Activated CD4-positive, CD25-positive, alpha-beta regulatory T cell treated with anti-CD3 and anti-CD28 coated beads, Interleukin-2, amount 50 U/mL, for 24 hours (primary cell): ENCODE measurements at regions not wholly inside any gene's neighbourhood (a gene's known extent, or its start where the extent isn't known, plus 50 kb on each side); places are given as distances from the start of the nearest gene placed in this dataset.

ENCODE experiments used
- ATAC-seq, 2 donors: fragments of 150-1000 bp; cut with Tn5 transposase; one replicate each; pipeline ENCODE4 v1.10.0; 2021; ENCODE audit warnings: mild to moderate bottlenecking in 1 of 2, moderate library complexity in 1 of 2

- no peak for ATAC-seq
These were observed 99.5 kb downstream of the FAM76B start for GRCh38 chr11:95690100-95690499.

- peak; percentile 53 to 54 for ATAC-seq
These were observed 100.9 kb downstream of the FAM76B start for GRCh38 chr11:95688501-95689222.

- peak; percentile 21 to 29 for ATAC-seq
These were observed 101.6 kb downstream of the FAM76B start for GRCh38 chr11:95688015-95688414.

GRCh38 chr11:95686265-95686664 lies 103.3 kb downstream of the FAM76B start:
- no peak for ATAC-seq

- no peak for ATAC-seq
These were observed 104.9 kb downstream of the FAM76B start for GRCh38 chr11:95684701-95685100.

DNA sequence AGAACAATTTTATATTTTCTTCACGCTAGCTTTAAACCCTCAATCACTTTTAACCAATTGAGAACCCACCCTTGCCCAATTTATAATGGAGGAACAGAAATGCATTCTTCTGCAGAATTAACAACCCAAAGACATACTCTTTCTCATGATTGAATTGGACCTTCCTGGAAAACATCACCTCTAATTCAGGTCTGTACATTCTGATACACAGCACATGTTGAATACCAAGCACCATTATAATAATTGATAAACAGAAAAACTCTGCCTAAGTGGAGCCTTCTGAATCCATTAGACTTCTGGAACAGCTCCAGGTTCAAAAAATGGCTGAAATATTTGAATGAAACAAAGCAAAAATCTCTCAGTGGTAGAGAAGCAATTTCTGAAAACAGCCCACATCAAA lies 105.4 kb downstream of the FAM76B start:
- ATAC-seq: no peak

DNA sequence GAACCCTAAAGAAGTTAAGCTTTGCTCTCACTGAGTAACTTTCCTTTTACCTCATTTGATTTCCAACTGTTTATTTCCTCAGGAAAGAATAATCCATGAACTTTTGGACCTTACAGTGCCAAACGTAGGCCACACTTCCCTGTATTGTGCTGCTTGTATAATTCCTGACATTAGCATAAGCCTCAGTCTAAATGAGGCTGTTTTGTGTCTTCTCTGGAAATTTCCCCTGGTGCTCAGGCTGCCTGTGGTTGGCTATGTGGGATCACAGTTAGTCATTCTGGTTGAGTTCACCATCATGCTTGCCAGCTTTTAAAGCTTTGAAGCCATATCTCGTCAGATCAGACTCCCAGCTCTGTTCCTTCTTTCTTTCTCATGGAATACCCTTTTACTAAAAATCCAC lies 107.0 kb downstream of the FAM76B start:
- ATAC-seq: peak; percentile 74

DNA sequence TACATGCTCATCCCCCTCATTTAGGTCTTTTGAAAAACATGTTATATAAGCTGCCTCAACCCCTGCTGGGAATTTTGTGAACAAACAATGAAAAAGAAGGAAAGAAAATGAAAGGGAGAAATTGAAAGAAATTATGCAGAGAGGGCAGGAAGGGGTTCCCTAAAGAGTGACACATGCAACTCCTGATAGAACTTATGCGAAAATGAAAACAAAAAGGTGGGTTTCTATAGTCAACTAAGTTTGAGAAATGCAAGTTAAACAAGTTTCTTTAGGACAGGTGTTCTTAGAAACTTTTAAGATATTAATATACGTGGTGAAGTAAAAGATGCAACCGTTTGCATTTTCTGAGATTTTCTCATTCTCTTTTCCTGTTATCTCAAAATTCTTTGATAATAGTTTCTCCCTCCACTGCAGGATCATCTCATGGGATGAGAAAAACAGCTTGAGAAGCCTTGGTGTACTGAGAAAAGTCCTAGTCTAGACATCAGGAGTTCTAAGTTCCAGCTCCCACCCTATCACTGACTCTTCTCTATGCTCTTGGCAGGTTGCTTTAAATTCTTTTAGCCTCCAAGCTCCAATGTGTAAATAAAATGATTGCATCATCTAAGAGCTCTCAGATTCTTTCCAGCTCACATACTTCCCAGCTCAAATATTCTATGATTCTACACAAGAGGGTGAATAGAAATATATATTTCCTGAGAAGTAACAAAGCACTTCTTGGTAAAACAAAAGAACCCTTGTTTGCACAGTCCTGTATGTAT lies 109.2 kb downstream of the FAM76B start:
- peak; percentile 36 to 47 for ATAC-seq

- no peak for ATAC-seq
These were observed 110.6 kb downstream of the FAM76B start for GRCh38 chr11:95678988-95679387.

GRCh38 chr11:95676308-95676707 lies 113.3 kb downstream of the FAM76B start:
- ATAC-seq: peak in 1 of 2 donors; percentile 44

DNA sequence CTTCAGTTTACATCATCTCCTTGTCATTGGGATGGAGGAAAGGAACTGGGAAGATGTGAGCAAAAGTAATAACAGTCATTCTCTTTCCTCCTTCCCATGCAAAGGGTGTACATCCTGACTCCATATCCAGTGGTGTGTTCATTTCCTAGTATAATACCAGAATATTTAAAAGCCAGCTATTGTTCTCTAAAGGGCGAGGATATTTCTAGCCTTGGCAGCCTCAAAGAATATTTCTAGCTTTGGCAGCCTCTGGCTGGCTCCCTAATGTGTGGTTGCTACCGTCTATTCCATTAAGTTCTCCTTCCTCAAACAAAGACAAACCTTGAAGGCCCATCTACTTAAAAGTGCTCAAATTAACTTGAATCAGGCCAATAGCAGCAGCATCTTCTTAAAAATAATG lies 114.0 kb downstream of the FAM76B start:
- no peak for ATAC-seq

- peak; percentile 91 to 95 for ATAC-seq
These were observed 114.8 kb downstream of the FAM76B start for GRCh38 chr11:95674657-95675358.

DNA sequence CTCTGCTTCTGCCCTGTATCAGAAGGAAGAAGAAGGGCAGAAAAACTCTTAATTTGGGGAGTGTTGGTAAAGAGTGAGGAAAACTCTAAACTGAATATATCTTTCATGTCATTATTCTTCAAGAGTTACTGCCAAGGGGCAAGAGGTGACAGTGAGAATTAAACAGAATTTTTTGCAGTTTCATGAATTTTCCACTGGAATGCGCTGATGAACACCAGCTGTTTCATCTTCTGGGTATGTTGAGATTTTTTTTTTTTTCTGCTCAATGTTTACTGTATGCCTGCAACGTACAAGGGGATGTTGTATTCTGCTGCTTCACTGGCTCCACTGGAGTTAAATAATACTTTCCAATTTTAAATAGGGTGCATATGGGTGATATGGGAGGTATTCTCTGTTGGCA lies 117.8 kb downstream of the FAM76B start:
- ATAC-seq: no peak

- no peak for ATAC-seq
These were observed 121.5 kb downstream of the FAM76B start for GRCh38 chr11:95668131-95668530.

DNA sequence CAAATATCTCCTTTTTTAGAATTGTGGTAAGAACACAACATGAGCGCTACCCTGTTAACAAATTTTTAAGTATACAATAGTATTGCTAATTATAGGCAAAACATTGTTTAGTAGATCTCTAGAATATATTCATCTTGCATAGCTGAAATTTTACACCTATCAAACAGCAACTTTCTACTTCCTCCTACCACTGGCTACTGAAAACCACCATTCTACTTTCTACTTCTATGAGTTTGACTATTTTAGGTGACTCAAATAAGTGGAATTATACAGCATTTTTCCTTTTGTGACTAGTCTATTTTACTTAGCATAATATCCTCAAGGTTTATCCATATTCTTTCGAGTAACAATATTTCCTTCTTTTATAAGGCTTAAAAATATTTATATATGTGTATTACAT lies 128.4 kb downstream of the FAM76B start:
- peak; percentile 68 to 79 for ATAC-seq

DNA sequence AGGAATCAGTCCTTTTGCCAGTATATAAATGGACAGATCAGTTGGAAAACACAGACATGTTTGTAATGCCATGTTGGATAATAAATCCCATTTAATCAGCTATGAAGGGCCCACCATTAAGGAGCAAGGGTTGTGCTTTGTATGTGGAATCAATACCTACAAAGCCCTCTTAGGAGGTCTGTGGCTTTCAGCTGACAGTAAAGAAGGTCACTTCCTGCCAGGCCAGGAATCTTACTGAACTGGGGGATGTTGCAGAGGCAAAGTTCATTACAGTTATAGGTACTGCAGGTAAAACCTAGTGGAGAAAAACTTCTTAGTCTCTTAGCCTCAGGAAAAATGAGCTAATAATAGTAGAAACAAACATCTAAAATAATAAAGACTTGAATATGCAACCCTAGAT lies 129.5 kb downstream of the FAM76B start:
- ATAC-seq: no peak

GRCh38 chr11:95659088-95659487 lies 130.5 kb downstream of the FAM76B start:
- peak; percentile 52 to 67 for ATAC-seq

DNA sequence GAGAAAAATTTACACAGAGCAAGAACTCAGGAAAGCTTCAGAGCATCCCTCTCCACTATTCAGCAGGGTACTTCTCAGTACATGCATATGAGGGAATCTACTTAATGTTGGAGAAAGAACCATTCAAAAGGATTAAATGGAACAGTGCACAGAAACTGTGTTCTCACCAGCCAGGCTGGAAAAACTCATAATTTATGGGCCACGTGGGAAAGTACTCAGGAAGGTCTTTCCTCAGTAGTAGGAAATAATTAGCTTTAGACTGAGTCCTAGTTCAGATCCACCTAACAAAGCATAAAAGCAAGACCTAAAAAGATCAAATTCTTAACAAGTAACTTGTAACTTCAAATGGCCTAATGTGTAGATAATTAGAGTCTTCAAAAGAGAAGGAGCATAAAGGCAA lies 134.0 kb downstream of the FAM76B start:
- no peak for ATAC-seq

- ATAC-seq: no peak
These were observed 135.9 kb downstream of the FAM76B start for GRCh38 chr11:95653680-95654079.

GRCh38 chr11:95653099-95653498 lies 136.5 kb downstream of the FAM76B start:
- no peak for ATAC-seq

DNA sequence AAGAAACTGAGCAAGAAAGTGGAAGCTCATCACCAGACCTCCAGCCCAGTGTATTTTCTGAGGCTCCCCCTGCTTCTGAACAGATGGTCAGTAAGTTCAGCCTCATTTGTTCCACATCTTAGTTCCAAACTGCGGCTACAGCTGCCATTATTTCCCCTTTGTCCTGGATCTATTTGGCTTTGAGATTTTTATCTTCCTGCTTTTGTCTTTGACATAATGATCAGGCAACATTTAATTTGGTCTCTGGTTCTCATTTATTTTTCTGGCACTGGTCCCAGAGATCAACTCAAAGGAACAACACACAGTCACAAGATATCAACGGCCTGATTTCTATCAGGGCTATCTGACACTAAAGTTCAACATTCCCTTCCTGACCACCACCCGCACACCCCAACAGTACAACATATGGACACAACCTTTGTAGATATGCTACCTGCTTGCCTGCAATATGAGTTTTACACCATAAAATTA lies 137.5 kb downstream of the FAM76B start:
- no peak for ATAC-seq

GRCh38 chr11:95650276-95650675 lies 139.3 kb downstream of the FAM76B start:
- no peak for ATAC-seq

- ATAC-seq: no peak
These were observed 141.7 kb downstream of the FAM76B start for GRCh38 chr11:95647871-95648270.

GRCh38 chr11:95647355-95647754 lies 142.2 kb downstream of the FAM76B start:
- ATAC-seq: no peak
